Mesendoderm (in vitro differentiated cells): ENCODE measurements at regions not wholly inside any gene's neighbourhood (a gene's known extent, or its start where the extent isn't known, plus 50 kb on each side); places are given as distances from the start of the nearest gene placed in this dataset.

Source experiments
- DNase-seq: peaks from one replicate; pipeline ENCODE4 v3.0.0; 2013
- H2AK5ac ChIP-seq: 2 replicates; pipeline ENCODE4 v1.6.1; 2013; ENCODE audit warnings: low read length, inconsistent platforms
- H2BK120ac ChIP-seq: 2 replicates; pipeline ENCODE4 v1.6.1; 2013; ENCODE audit warnings: low read depth, mild to moderate bottlenecking, low read length, moderate library complexity, mixed read lengths
- H2BK15ac ChIP-seq: replicated peaks from 2 replicates; pipeline ENCODE4 v1.6.1; 2013; ENCODE audit warnings: low read depth, mild to moderate bottlenecking, moderate library complexity
- H2BK5ac ChIP-seq: 2 replicates; pipeline ENCODE4 v1.6.1; 2013; ENCODE audit warnings: low read length, inconsistent platforms
- H3K18ac ChIP-seq: 2 replicates; pipeline ENCODE4 v1.6.1; 2013; ENCODE audit warnings: mild to moderate bottlenecking, low read length, mixed read lengths
- H3K23ac ChIP-seq: one replicate; pipeline ENCODE4 v1.6.1; 2013; ENCODE audit warnings: low read length
- H3K27ac ChIP-seq: 2 replicates; pipeline ENCODE4 v1.5.1; 2013; ENCODE audit warnings: low read depth, mild to moderate bottlenecking, inconsistent platforms, low read length, moderate library complexity
- H3K27me3 ChIP-seq: 2 replicates; pipeline ENCODE4 v1.6.1; 2013; ENCODE audit warnings: low read length, control low read depth, mild to moderate bottlenecking, inconsistent platforms; ENCODE audit not compliant: insufficient read depth, poor library complexity
- H3K36me3 ChIP-seq: 2 replicates; pipeline ENCODE4 v1.6.1; 2013; ENCODE audit warnings: low read length, inconsistent platforms; ENCODE audit not compliant: control insufficient read depth, insufficient read depth
- H3K4ac ChIP-seq: one replicate; pipeline ENCODE4 v1.6.1; 2013; ENCODE audit warnings: low read depth, mild to moderate bottlenecking, low read length, moderate library complexity
- H3K4me1 ChIP-seq: 2 replicates; pipeline ENCODE4 v1.6.1; 2013; ENCODE audit warnings: low read depth, low read length, inconsistent platforms; ENCODE audit not compliant: control insufficient read depth
- H3K4me2 ChIP-seq: 2 replicates; pipeline ENCODE4 v1.6.1; 2013; ENCODE audit warnings: low read length
- H3K4me3 ChIP-seq: 2 replicates; pipeline ENCODE4 v1.5.1; 2013; ENCODE audit warnings: mild to moderate bottlenecking, low read length
- H3K56ac ChIP-seq: one replicate; pipeline ENCODE4 v1.6.1; 2013; ENCODE audit warnings: low read length
- H3K79me1 ChIP-seq: 2 replicates; pipeline ENCODE4 v1.6.1; 2013; ENCODE audit warnings: low read length, inconsistent platforms
- H3K79me2 ChIP-seq: 2 replicates; pipeline ENCODE4 v1.6.1; 2013; ENCODE audit warnings: mild to moderate bottlenecking, low read length; ENCODE audit not compliant: control insufficient read depth, insufficient read depth
- H3K9ac ChIP-seq: 2 replicates; pipeline ENCODE4 v1.6.1; 2013; ENCODE audit warnings: low read length, inconsistent platforms
- H4K5ac ChIP-seq: one replicate; pipeline ENCODE4 v1.6.1; 2013; ENCODE audit warnings: low read length
- H4K8ac ChIP-seq: one replicate; pipeline ENCODE4 v1.6.1; 2013; ENCODE audit warnings: low read depth, mild to moderate bottlenecking, control low read depth, low read length, moderate library complexity
- WGBS: extraction: QIAGEN DNeasy Blood & Tissue Kit; methylation state at CpG from one replicate; pipeline ENCODE4 v1.1.7; 2013; ENCODE audit warnings: low lambda C conversion rate, missing lambda C conversion rate; ENCODE audit not compliant: insufficient coverage; ENCODE audit errors: extremely low coverage; 5-methylcytosine and 5-hydroxymethylcytosine counted together

- peak; percentile 32 for DNase-seq
- no CpG with 5 or more reads among the region's 2 CpGs for WGBS
- H3K18ac ChIP-seq: no peak overlapping the region
Measured at GRCh38 chr5:97525780-97526179, 342.7 kb upstream of the RIOK2 start.

GRCh38 chr5:97528941-97529340 lies 345.9 kb upstream of the RIOK2 start:
- Histone ChIP-seq H2BK15ac (no peak overlapping the region), H3K9ac (no peak overlapping the region), H4K5ac (no peak overlapping the region), H4K8ac (no peak overlapping the region), H3K18ac (no peak overlapping the region), H3K4me3 (no peak overlapping the region), H2AK5ac (no peak overlapping the region), H3K27me3 (no peaks in the 10 kb centered on the region), H2BK5ac (no peak overlapping the region), H3K36me3 (no peaks in the 10 kb centered on the region), H3K79me2 (no peaks in the 10 kb centered on the region), H3K79me1 (no peaks in the 10 kb centered on the region), H3K4me1 (no peaks in the 10 kb centered on the region), H3K4ac (no peak overlapping the region), H2BK120ac (no peak overlapping the region), H3K27ac (no peak overlapping the region), H3K56ac (no peak overlapping the region), H3K23ac (no peak overlapping the region), H3K4me2 (no peak overlapping the region)
- no CpG with 5 or more reads among the region's 4 CpGs for WGBS
- DNase-seq: no peak

More at GRCh38 chr5:97525780-97526179, 342.7 kb upstream of the RIOK2 start:
- Histone ChIP-seq H4K8ac (no peak overlapping the region), H3K27me3 (no peaks in the 10 kb centered on the region), H2AK5ac (no peak overlapping the region), H3K27ac (no peak overlapping the region), H3K9ac (no peak overlapping the region), H3K23ac (no peak overlapping the region), H3K36me3 (no peaks in the 10 kb centered on the region), H2BK5ac (no peak overlapping the region), H3K4me2 (no peak overlapping the region), H4K5ac (no peak overlapping the region), H3K56ac (no peak overlapping the region), H2BK120ac (no peak overlapping the region), H3K4me3 (no peak overlapping the region), H3K79me1 (no peaks in the 10 kb centered on the region), H2BK15ac (no peak overlapping the region), H3K79me2 (no peaks in the 10 kb centered on the region), H3K4ac (no peak overlapping the region), H3K4me1 (no peaks in the 10 kb centered on the region)

- no peak for DNase-seq
- Histone ChIP-seq H3K4me2 (no peak overlapping the region), H2AK5ac (no peak overlapping the region), H3K4me1 (no peaks in the 10 kb centered on the region), H2BK15ac (no peak overlapping the region), H3K56ac (no peak overlapping the region), H3K27me3 (no peaks in the 10 kb centered on the region), H3K4me3 (no peak overlapping the region), H4K5ac (no peak overlapping the region), H2BK5ac (no peak overlapping the region), H3K4ac (no peak overlapping the region), H2BK120ac (no peak overlapping the region), H3K79me1 (no peaks in the 10 kb centered on the region), H3K18ac (no peak overlapping the region), H3K9ac (no peak overlapping the region), H3K36me3 (no peaks in the 10 kb centered on the region), H3K23ac (no peak overlapping the region), H3K79me2 (no peaks in the 10 kb centered on the region), H4K8ac (no peak overlapping the region), H3K27ac (no peak overlapping the region)
- no CpG with 5 or more reads among the region's 4 CpGs for WGBS
Measured at GRCh38 chr5:97529354-97529985, 346.4 kb upstream of the RIOK2 start.

- Histone ChIP-seq H3K27ac (no peak overlapping the region), H2BK120ac (no peak overlapping the region), H3K4me3 (no peak overlapping the region), H3K18ac (no peak overlapping the region), H3K23ac (no peak overlapping the region), H3K9ac (no peak overlapping the region), H2AK5ac (no peak overlapping the region), H3K79me2 (no peaks in the 10 kb centered on the region), H4K5ac (no peak overlapping the region), H3K79me1 (no peaks in the 10 kb centered on the region), H3K27me3 (no peaks in the 10 kb centered on the region), H3K4me2 (no peak overlapping the region), H2BK15ac (no peak overlapping the region), H3K4ac (no peak overlapping the region), H3K36me3 (no peaks in the 10 kb centered on the region), H3K4me1 (no peaks in the 10 kb centered on the region), H3K56ac (no peak overlapping the region), H4K8ac (no peak overlapping the region), H2BK5ac (no peak overlapping the region)
- no peak for DNase-seq
- no CpG with 5 or more reads among the region's 2 CpGs for WGBS
Measured at GRCh38 chr5:97531549-97531948, 348.5 kb upstream of the RIOK2 start.

GRCh38 chr5:97534166-97534565 lies 351.1 kb upstream of the RIOK2 start:
- Histone ChIP-seq H3K9ac (no peak overlapping the region), H3K56ac (no peak overlapping the region), H2BK120ac (no peak overlapping the region), H3K79me1 (no peaks in the 10 kb centered on the region), H2BK5ac (no peak overlapping the region), H2AK5ac (no peak overlapping the region), H3K27me3 (no peaks in the 10 kb centered on the region), H3K27ac (no peak overlapping the region), H4K8ac (peak overlapping the region; percentile 56), H3K79me2 (no peaks in the 10 kb centered on the region), H4K5ac (no peak overlapping the region), H3K4ac (no peak overlapping the region), H3K4me3 (no peak overlapping the region), H3K36me3 (no peaks in the 10 kb centered on the region), H3K4me1 (no peaks in the 10 kb centered on the region), H2BK15ac (no peak overlapping the region), H3K4me2 (no peak overlapping the region), H3K18ac (no peak overlapping the region), H3K23ac (no peak overlapping the region)
- DNase-seq: peak; percentile 75

GRCh38 chr5:97536683-97537082 lies 353.6 kb upstream of the RIOK2 start:
- DNase-seq: no peak
- Histone ChIP-seq H3K27me3 (no peaks in the 10 kb centered on the region), H3K4me1 (no peaks in the 10 kb centered on the region), H3K9ac (no peak overlapping the region), H3K4ac (no peak overlapping the region), H3K4me2 (no peak overlapping the region), H3K36me3 (no peaks in the 10 kb centered on the region), H3K56ac (no peak overlapping the region), H2AK5ac (no peak overlapping the region), H3K23ac (no peak overlapping the region), H4K8ac (no peak overlapping the region), H4K5ac (no peak overlapping the region), H3K79me1 (no peaks in the 10 kb centered on the region), H2BK5ac (no peak overlapping the region), H3K27ac (no peak overlapping the region), H2BK120ac (no peak overlapping the region), H3K79me2 (no peaks in the 10 kb centered on the region), H3K4me3 (no peak overlapping the region), H2BK15ac (no peak overlapping the region), H3K18ac (no peak overlapping the region)
- WGBS: no CpG with 5 or more reads among the region's 1 CpG
